IMR-90 (cell line): ENCODE measurements at regions not wholly inside any gene's neighbourhood (a gene's known extent, or its start where the extent isn't known, plus 50 kb on each side); places are given as distances from the start of the nearest gene placed in this dataset.

Experiments
- ATAC-seq: fragments of 200-7000 bp; cut with Tn5 transposase; 2 replicates; pipeline ENCODE4 v1.9.1; 2020; ENCODE audit warnings: low read depth, mild to moderate bottlenecking, moderate library complexity
- BruUV-seq: library from RNA; stranded (reverse); fragments of 400-500 nt; replicated peaks from 2 replicates; lab custom pipeline; 2021; lab: Mats Ljungman, UMichigan
- CTCF ChIA-PET: fragments of 300-600 bp; formaldehyde crosslinking; extraction: SDS; loops from one replicate; lab custom pipeline; 2021; ENCODE audit warnings: antibody characterized with exemption; lab: Yijun Ruan, JAX
- POLR2A ChIA-PET: fragments of 300-600 bp; sonication (Branson Sonifier 250); formaldehyde crosslinking; loops from one replicate; lab custom pipeline; 2022; ENCODE audit warnings: antibody characterized with exemption; ENCODE audit not compliant: unreplicated experiment; lab: Charles Lee
- DNase-seq: peaks from one replicate; pipeline ENCODE4 v3.0.0; 2013
- H2AFZ ChIP-seq: replicated peaks from 2 replicates; pipeline ENCODE3; 2013; ENCODE audit warnings: low read length, mild to moderate bottlenecking; ENCODE audit not compliant: poor library complexity
- H2AK5ac ChIP-seq: 2 replicates; pipeline ENCODE4 v1.6.1; 2013; ENCODE audit warnings: low read depth, low read length, inconsistent platforms
- H2AK9ac ChIP-seq: replicated peaks from 2 replicates; pipeline ENCODE3; 2013; ENCODE audit warnings: mild to moderate bottlenecking, low read depth, low read length, moderate library complexity; ENCODE audit not compliant: poor library complexity
- H2BK120ac ChIP-seq: 2 replicates; pipeline ENCODE4 v1.6.1; 2013; ENCODE audit warnings: low read depth, low read length, inconsistent platforms
- H2BK15ac ChIP-seq: 3 replicates; pipeline ENCODE4 v1.6.1; 2013; ENCODE audit warnings: low read depth, low read length, inconsistent platforms
- H2BK20ac ChIP-seq: 2 replicates; pipeline ENCODE4 v1.6.1; 2013; ENCODE audit warnings: low read depth, mild to moderate bottlenecking, inconsistent platforms, low read length, moderate library complexity
- H2BK5ac ChIP-seq: 2 replicates; pipeline ENCODE4 v1.6.1; 2013; ENCODE audit warnings: mild to moderate bottlenecking, low read depth, low read length, inconsistent platforms; ENCODE audit not compliant: poor library complexity, severe bottlenecking
- H3K14ac ChIP-seq: replicated peaks from 2 replicates; pipeline ENCODE4 v1.6.1; 2013; ENCODE audit warnings: low read depth, low read length, inconsistent platforms
- H3K18ac ChIP-seq: 2 replicates; pipeline ENCODE4 v1.6.1; 2013; ENCODE audit warnings: low read depth, low read length, control low read depth
- H3K23ac ChIP-seq: 2 replicates; pipeline ENCODE4 v1.6.1; 2013; ENCODE audit warnings: low read depth, low read length, inconsistent platforms
- H3K27ac ChIP-seq: 2 replicates; pipeline ENCODE4 v1.5.1; 2013; ENCODE audit warnings: mild to moderate bottlenecking, control low read depth, low read length; ENCODE audit not compliant: insufficient read depth
- H3K27me3 ChIP-seq: 2 replicates; pipeline ENCODE4 v1.6.1; 2013; ENCODE audit warnings: low read length; ENCODE audit not compliant: control insufficient read depth, insufficient read depth
- H3K36me3 ChIP-seq: 2 replicates; pipeline ENCODE4 v1.6.1; 2013; ENCODE audit warnings: low read length, mixed read lengths; ENCODE audit not compliant: control insufficient read depth, insufficient read depth
- H3K4ac ChIP-seq: 2 replicates; pipeline ENCODE4 v1.6.1; 2013; ENCODE audit warnings: low read depth, low read length, inconsistent platforms
- H3K4me1 ChIP-seq: 2 replicates; pipeline ENCODE4 v1.6.1; 2013; ENCODE audit warnings: low read length, mixed read lengths; ENCODE audit not compliant: control insufficient read depth, insufficient read depth
- H3K4me2 ChIP-seq: 2 replicates; pipeline ENCODE4 v1.6.1; 2013; ENCODE audit warnings: low read depth, mild to moderate bottlenecking, control low read depth, low read length, moderate library complexity
- H3K4me3 ChIP-seq: 2 replicates; pipeline ENCODE4 v1.5.1; 2013; ENCODE audit warnings: low read depth, mild to moderate bottlenecking, control low read depth, low read length, moderate library complexity; ENCODE audit not compliant: insufficient read depth
- H3K56ac ChIP-seq: 2 replicates; pipeline ENCODE4 v1.6.1; 2013; ENCODE audit warnings: low read length, inconsistent platforms; ENCODE audit not compliant: insufficient read depth; ENCODE audit errors: extremely low read depth
- H3K79me1 ChIP-seq, 2 experiments: 2 replicates each; pipeline ENCODE4 v1.6.1; 2013; ENCODE audit warnings: low read length in 2 of 2, inconsistent platforms in 1 of 2, low read depth in 1 of 2
- H3K9ac ChIP-seq: 2 replicates; pipeline ENCODE4 v1.6.1; 2013; ENCODE audit warnings: low read depth, low read length, control low read depth
- H3K9me1 ChIP-seq: 2 replicates; pipeline ENCODE4 v1.6.1; 2013; ENCODE audit warnings: low read length, inconsistent platforms; ENCODE audit not compliant: insufficient read depth
- H3K9me3 ChIP-seq: 2 replicates; pipeline ENCODE4 v1.6.1; 2013; ENCODE audit warnings: low read length; ENCODE audit not compliant: control insufficient read depth, insufficient read depth
- H4K20me1 ChIP-seq: 2 replicates; pipeline ENCODE4 v1.6.1; 2013; ENCODE audit warnings: low read length, inconsistent platforms; ENCODE audit not compliant: insufficient read depth
- H4K5ac ChIP-seq: 2 replicates; pipeline ENCODE4 v1.6.1; 2013; ENCODE audit warnings: mild to moderate bottlenecking, low read depth, low read length, control low read depth
- H4K8ac ChIP-seq, 2 experiments: 2 replicates each; pipeline ENCODE4 v1.6.1; 2013; ENCODE audit warnings: low read depth in 2 of 2, low read length in 2 of 2, control low read depth in 1 of 2, inconsistent platforms in 1 of 2
- H4K91ac ChIP-seq: 2 replicates; pipeline ENCODE4 v1.6.1; 2013; ENCODE audit warnings: low read depth, low read length, inconsistent platforms; ENCODE audit not compliant: insufficient read depth
- SMC3 ChIP-seq: fragments of 150-350 bp; IDR thresholded peaks from 2 replicates; pipeline ENCODE4 v1.6.1; 2016; ENCODE audit warnings: low read depth, mild to moderate bottlenecking, antibody characterized with exemption, low read length, moderate library complexity
- WGBS, 2 experiments: methylation state at CpG; one replicate each; pipeline versions ENCODE4 v1.1.5 to v1.1.7; 2013; ENCODE audit warnings: missing lambda C conversion rate in 2 of 2; ENCODE audit not compliant: insufficient read length in 1 of 2; ENCODE audit errors: extremely low coverage in 2 of 2; 5-methylcytosine and 5-hydroxymethylcytosine counted together
- dilution Hi-C: fragments of 300-500 bp; cut with HindIII; formaldehyde crosslinking; loops from one replicate; pipeline ENCODE4 v1.14.3; 2018; ENCODE audit warnings: low sequenced_read_pairs; ENCODE audit not compliant: unreplicated experiment
- in situ Hi-C: fragments of 300-500 bp; cut with MboI; formaldehyde crosslinking; loops from 3 replicates; pipeline ENCODE4 v1.14.3; 2019; ENCODE audit warnings: low sequenced_read_pairs, inconsistent platforms, mixed read lengths
- intact Hi-C: fragments of 100-400 bp; cut with micrococcal nuclease; formaldehyde crosslinking; loops from 2 replicates; pipeline ENCODE4 v1.10.0; 2022

DNA sequence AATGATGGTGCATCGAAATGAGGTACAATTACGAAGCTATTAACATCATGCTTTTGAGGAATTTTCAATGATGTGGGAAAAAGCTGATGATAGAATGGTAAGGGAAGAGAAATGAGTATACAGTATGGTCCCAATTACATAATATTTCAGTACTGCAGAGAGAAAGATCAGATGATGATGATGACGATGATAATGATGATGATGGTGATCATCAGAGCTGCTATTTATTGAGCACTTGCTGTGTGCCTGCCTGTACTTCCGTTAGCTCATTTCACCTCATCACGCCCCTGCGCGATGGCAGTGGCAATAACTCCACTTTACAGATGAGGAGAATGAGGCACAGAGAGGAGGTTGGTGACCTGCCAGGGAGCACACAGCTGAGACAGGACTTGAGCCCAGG is 620.8 kb downstream of the MATN1 start:
- Histone ChIP-seq H4K20me1 (no peaks in the 10 kb centered on the region), H3K9ac (no peak overlapping the region), H3K27me3 (peaks cover 13% of the 10 kb centered on the region; the same call in 1 of the 2 replicates), H3K9me1 (no peaks in the 10 kb centered on the region), H3K27ac (no peak overlapping the region), H3K18ac (no peak overlapping the region), H3K4me2 (no peak overlapping the region), H4K5ac (no peak overlapping the region), H2BK20ac (no peak overlapping the region), H3K9me3 (no peaks in the 10 kb centered on the region), H2AFZ (no peak overlapping the region), H3K36me3 (no peaks in the 10 kb centered on the region), H4K8ac (no peak overlapping the region), H3K79me1 (no peaks in the 10 kb centered on the region), H3K23ac (no peak overlapping the region), H3K4ac (no peak overlapping the region), H3K56ac (no peak overlapping the region), H2BK15ac (no peak overlapping the region), H3K14ac (no peak overlapping the region), H3K4me1 (no peaks in the 10 kb centered on the region), H4K91ac (no peak overlapping the region), H2BK120ac (no peak overlapping the region), H2AK9ac (no peak overlapping the region), H3K4me3 (no peak overlapping the region), H2BK5ac (no peak overlapping the region), H2AK5ac (no peak overlapping the region)
- no peak for TF ChIP-seq SMC3
- ChIA-PET POLR2A (no interaction called here), CTCF (no interaction called here)
- in situ Hi-C loops (loop anchor here (25.0 kb wide), 1 partner anchor 590 kb away; no protein-coding TSS in a partner anchor), intact Hi-C loops (no loop called here), dilution Hi-C loops (no loop called here)
- BruUV-seq: no TSS peak
- no peak for ATAC-seq
- DNase-seq: no peak
- WGBS, 2 experiments: 86% methylated on average over 2 of the region's 7 CpGs; no CpG with 5 or more reads in 1 of the 2 experiments
